Liver (tissue), 8 donors: ENCODE measurements at regions not wholly inside any gene's neighbourhood (a gene's known extent, or its start where the extent isn't known, plus 50 kb on each side); places are given as distances from the start of the nearest gene placed in this dataset.

Experiments used
- DNase-seq: peaks from one replicate; pipeline ENCODE4 v3.0.0-alpha.2; 2017; ENCODE audit warnings: low spot score
- H3K27ac ChIP-seq, 2 donors: one replicate each; pipeline ENCODE4 v1.7.0; 2013; ENCODE audit warnings: inconsistent platforms in 2 of 2, low read length in 2 of 2, control low read depth in 1 of 2, low read depth in 1 of 2, mild to moderate bottlenecking in 1 of 2
- H3K27me3 ChIP-seq, 4 donors: one replicate each; pipeline versions ENCODE4 v1.6.1 to v1.7.0; 2013; ENCODE audit warnings: low read length in 3 of 4, inconsistent platforms in 1 of 4, mild to moderate bottlenecking in 1 of 4, moderate library complexity in 1 of 4; ENCODE audit not compliant: control insufficient read depth in 4 of 4, insufficient read depth in 4 of 4
- H3K36me3 ChIP-seq, 4 donors: one replicate each; pipeline versions ENCODE4 v1.6.1 to v1.7.0; 2013; ENCODE audit warnings: low read length in 3 of 4, mild to moderate bottlenecking in 3 of 4, low read depth in 1 of 4, moderate library complexity in 1 of 4; ENCODE audit not compliant: control insufficient read depth in 4 of 4, insufficient read depth in 3 of 4
- H3K4me1 ChIP-seq, 4 donors: one replicate each; pipeline versions ENCODE4 v1.6.1 to v1.7.0; 2013; ENCODE audit warnings: low read length in 3 of 4, mild to moderate bottlenecking in 3 of 4, moderate library complexity in 1 of 4; ENCODE audit not compliant: control insufficient read depth in 4 of 4, insufficient read depth in 4 of 4
- H3K4me3 ChIP-seq, 3 donors: one replicate each; pipeline versions ENCODE4 v1.6.1 to v1.7.0; 2013; ENCODE audit warnings: low read length in 3 of 3, control low read depth in 1 of 3, low read depth in 1 of 3, mild to moderate bottlenecking in 1 of 3
- H3K9ac ChIP-seq, 2 donors: one replicate each; pipeline ENCODE4 v1.7.0; 2013; ENCODE audit warnings: low read length in 2 of 2, mild to moderate bottlenecking in 2 of 2, moderate library complexity in 2 of 2, control low read depth in 1 of 2, low read depth in 1 of 2
- H3K9me3 ChIP-seq, 4 donors: one replicate each; pipeline versions ENCODE4 v1.6.1 to v1.7.0; 2013; ENCODE audit warnings: low read length in 3 of 4; ENCODE audit not compliant: control insufficient read depth in 4 of 4
- ATF3 ChIP-seq: IDR thresholded peaks from 2 replicates; pipeline ENCODE4 v1.6.1; 2016; ENCODE audit warnings: antibody characterized with exemption
- CTCF ChIP-seq: fragments of 150-350 bp; IDR thresholded peaks from 2 replicates; pipeline ENCODE4 v1.5.1; 2017; ENCODE audit warnings: improper control_type of control experiment, low read depth, low read length; ENCODE audit not compliant: missing input control
- EGR1 ChIP-seq, 2 donors: IDR thresholded peaks; 2 replicates each; pipeline ENCODE4 v1.6.1; 2016 to 2018; ENCODE audit warnings: antibody characterized with exemption in 2 of 2, low read depth in 2 of 2
- FOXA1 ChIP-seq: IDR thresholded peaks from 2 replicates; pipeline ENCODE4 v1.6.1; 2016; ENCODE audit warnings: antibody characterized with exemption
- FOXA2 ChIP-seq: IDR thresholded peaks from 2 replicates; pipeline ENCODE4 v1.6.1; 2016; ENCODE audit warnings: antibody characterized with exemption
- GABPA ChIP-seq, 2 donors: IDR thresholded peaks in 1 of 2; conservative IDR thresholded peaks in 1 of 2; 2 replicates each; pipeline ENCODE4 v1.6.1; 2016; ENCODE audit warnings: antibody characterized with exemption in 2 of 2, mild to moderate bottlenecking in 1 of 2, moderate library complexity in 1 of 2
- HNF4A ChIP-seq, 2 donors: conservative IDR thresholded peaks; 2 replicates each; pipeline ENCODE4 v1.6.1; 2016; ENCODE audit warnings: antibody characterized with exemption in 2 of 2, mild to moderate bottlenecking in 2 of 2
- JUND ChIP-seq, 2 donors: IDR thresholded peaks; 2 replicates each; pipeline ENCODE4 v1.6.1; 2016; ENCODE audit warnings: antibody characterized with exemption in 2 of 2
- NR2F2 ChIP-seq: IDR thresholded peaks from 2 replicates; pipeline ENCODE4 v1.6.1; 2016; ENCODE audit warnings: antibody characterized with exemption
- RAD21 ChIP-seq, 2 donors: IDR thresholded peaks; 2 replicates each; pipeline ENCODE4 v1.6.1; 2016; ENCODE audit warnings: antibody characterized with exemption in 2 of 2, mild to moderate bottlenecking in 2 of 2
- SP1 ChIP-seq: IDR thresholded peaks from 2 replicates; pipeline ENCODE4 v1.6.1; 2018; ENCODE audit warnings: antibody characterized with exemption, mild to moderate bottlenecking
- TAF1 ChIP-seq: conservative IDR thresholded peaks from 2 replicates; pipeline ENCODE4 v1.6.1; 2016; ENCODE audit warnings: antibody characterized with exemption, mild to moderate bottlenecking
- YY1 ChIP-seq: IDR thresholded peaks from 2 replicates; pipeline ENCODE4 v1.6.1; 2016; ENCODE audit warnings: antibody characterized with exemption, mild to moderate bottlenecking
- WGBS: extraction: QIAGEN DNeasy Blood & Tissue Kit; methylation state at CpG from one replicate; pipeline ENCODE4 v1.1.7; 2013; 5-methylcytosine and 5-hydroxymethylcytosine counted together
- TF ChIP-seq, protein P1 (sequence below): IDR thresholded peaks from 2 replicates; pipeline ENCODE4 v1.6.1; 2016; ENCODE audit warnings: antibody characterized with exemption, mild to moderate bottlenecking
- TF ChIP-seq, protein P2 (sequence below): IDR thresholded peaks from 2 replicates; pipeline ENCODE4 v1.6.1; 2016; ENCODE audit warnings: antibody characterized with exemption
- TF ChIP-seq, protein P3 (sequence below): IDR thresholded peaks from 2 replicates; pipeline ENCODE4 v1.6.1; 2016; ENCODE audit warnings: antibody characterized with exemption
- donor health status: healthy.
- donor health status: healthy.
- donor health status: healthy.
- donor health status: healthy.
- donor health status: healthy.

DNA sequence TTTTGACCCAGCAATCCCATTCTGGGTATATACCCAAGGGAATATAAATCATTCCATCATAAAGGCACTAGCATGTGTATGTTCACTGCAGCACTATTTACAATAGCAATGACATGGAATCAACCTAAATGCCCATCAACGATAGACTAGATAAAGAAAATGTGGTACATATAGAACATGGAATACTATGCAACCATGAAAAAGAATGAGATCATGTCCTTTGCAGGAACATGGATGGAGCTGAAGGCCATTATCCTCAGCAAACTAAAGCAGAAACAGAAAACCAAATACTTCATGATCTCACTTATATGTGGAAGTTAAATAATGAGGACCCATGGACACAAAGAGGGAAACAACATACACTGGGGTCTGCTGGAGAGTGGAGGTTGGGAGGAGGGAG lies 58.0 kb upstream of the STARD3NL start:
- H3K27ac ChIP-seq: no peak overlapping the region
- TF ChIP-seq EGR1 (IDR thresholded peaks at IDR 0.05; ENCODE audit: low read depth in 2 of 2) (no peak), SP1 (no peak), HNF4A (conservative IDR thresholded peaks at IDR 0.05) (no peak), NR2F2 (no peak), CTCF (no peak), JUND (IDR thresholded peaks at IDR 0.05) (no peak), FOXA1 (no peak), RAD21 (IDR thresholded peaks at IDR 0.05) (no peak), YY1 (no peak), TAF1 (no peak), GABPA (IDR thresholded peaks at IDR 0.05 in 1 of 2, conservative IDR thresholded peaks at IDR 0.05 in 1 of 2) (no peak), ATF3 (no peak), FOXA2 (no peak)
- TF ChIP-seq, protein P1, sequence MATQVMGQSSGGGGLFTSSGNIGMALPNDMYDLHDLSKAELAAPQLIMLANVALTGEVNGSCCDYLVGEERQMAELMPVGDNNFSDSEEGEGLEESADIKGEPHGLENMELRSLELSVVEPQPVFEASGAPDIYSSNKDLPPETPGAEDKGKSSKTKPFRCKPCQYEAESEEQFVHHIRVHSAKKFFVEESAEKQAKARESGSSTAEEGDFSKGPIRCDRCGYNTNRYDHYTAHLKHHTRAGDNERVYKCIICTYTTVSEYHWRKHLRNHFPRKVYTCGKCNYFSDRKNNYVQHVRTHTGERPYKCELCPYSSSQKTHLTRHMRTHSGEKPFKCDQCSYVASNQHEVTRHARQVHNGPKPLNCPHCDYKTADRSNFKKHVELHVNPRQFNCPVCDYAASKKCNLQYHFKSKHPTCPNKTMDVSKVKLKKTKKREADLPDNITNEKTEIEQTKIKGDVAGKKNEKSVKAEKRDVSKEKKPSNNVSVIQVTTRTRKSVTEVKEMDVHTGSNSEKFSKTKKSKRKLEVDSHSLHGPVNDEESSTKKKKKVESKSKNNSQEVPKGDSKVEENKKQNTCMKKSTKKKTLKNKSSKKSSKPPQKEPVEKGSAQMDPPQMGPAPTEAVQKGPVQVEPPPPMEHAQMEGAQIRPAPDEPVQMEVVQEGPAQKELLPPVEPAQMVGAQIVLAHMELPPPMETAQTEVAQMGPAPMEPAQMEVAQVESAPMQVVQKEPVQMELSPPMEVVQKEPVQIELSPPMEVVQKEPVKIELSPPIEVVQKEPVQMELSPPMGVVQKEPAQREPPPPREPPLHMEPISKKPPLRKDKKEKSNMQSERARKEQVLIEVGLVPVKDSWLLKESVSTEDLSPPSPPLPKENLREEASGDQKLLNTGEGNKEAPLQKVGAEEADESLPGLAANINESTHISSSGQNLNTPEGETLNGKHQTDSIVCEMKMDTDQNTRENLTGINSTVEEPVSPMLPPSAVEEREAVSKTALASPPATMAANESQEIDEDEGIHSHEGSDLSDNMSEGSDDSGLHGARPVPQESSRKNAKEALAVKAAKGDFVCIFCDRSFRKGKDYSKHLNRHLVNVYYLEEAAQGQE: no peak
- TF ChIP-seq, protein P2, sequence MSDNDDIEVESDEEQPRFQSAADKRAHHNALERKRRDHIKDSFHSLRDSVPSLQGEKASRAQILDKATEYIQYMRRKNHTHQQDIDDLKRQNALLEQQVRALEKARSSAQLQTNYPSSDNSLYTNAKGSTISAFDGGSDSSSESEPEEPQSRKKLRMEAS: no peak
- TF ChIP-seq, protein P3, sequence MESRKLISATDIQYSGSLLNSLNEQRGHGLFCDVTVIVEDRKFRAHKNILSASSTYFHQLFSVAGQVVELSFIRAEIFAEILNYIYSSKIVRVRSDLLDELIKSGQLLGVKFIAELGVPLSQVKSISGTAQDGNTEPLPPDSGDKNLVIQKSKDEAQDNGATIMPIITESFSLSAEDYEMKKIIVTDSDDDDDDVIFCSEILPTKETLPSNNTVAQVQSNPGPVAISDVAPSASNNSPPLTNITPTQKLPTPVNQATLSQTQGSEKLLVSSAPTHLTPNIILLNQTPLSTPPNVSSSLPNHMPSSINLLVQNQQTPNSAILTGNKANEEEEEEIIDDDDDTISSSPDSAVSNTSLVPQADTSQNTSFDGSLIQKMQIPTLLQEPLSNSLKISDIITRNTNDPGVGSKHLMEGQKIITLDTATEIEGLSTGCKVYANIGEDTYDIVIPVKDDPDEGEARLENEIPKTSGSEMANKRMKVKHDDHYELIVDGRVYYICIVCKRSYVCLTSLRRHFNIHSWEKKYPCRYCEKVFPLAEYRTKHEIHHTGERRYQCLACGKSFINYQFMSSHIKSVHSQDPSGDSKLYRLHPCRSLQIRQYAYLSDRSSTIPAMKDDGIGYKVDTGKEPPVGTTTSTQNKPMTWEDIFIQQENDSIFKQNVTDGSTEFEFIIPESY: no peak
- no peaks in the 10 kb centered on the region for H3K9me3 ChIP-seq
- DNase-seq: no peak
- H3K9ac ChIP-seq: no peak overlapping the region
- H3K36me3 ChIP-seq: no peaks in the 10 kb centered on the region
- no peaks in the 10 kb centered on the region for H3K4me1 ChIP-seq
- 85% methylated on average over 1 of the region's 1 CpG for WGBS
- no peaks in the 10 kb centered on the region for H3K27me3 ChIP-seq
- H3K4me3 ChIP-seq: no peak overlapping the region

GRCh38 chr7:38122501-38122900 lies 55.5 kb upstream of the STARD3NL start:
- no peaks in the 10 kb centered on the region for H3K27me3 ChIP-seq
- H3K9me3 ChIP-seq: no peaks in the 10 kb centered on the region
- H3K9ac ChIP-seq: no peak overlapping the region
- DNase-seq: no peak
- WGBS: 69% methylated on average over 4 of the region's 4 CpGs
- no peak overlapping the region for H3K4me3 ChIP-seq
- TF ChIP-seq, protein P2: no peak
- TF ChIP-seq EGR1 (IDR thresholded peaks at IDR 0.05; ENCODE audit: low read depth in 2 of 2) (no peak), CTCF (no peak)
- no peak overlapping the region for H3K27ac ChIP-seq
- H3K4me1 ChIP-seq: no peaks in the 10 kb centered on the region
- H3K36me3 ChIP-seq: no peaks in the 10 kb centered on the region
